ENCODE measurements at regions not wholly inside any gene's neighbourhood (a gene's known extent, or its start where the extent isn't known, plus 50 kb on each side); places are given as distances from the start of the nearest gene placed in this dataset.

GRCh38 chr2:60070736-60071489 lies 482.5 kb downstream of the BCL11A start:
- TF ChIP-seq CTCF (IDR thresholded peaks at IDR 0.05; ENCODE audit: borderline replicate concordance, extremely low read depth, low read length, poor library complexity, severe bottlenecking) (no peak), EZH2 (IDR thresholded peaks at IDR 0.05; ENCODE audit: borderline replicate concordance, low read depth, low read length, severe bottlenecking) (no peak)
